DOHH2 (cell line): ENCODE measurements at regions not wholly inside any gene's neighbourhood (a gene's known extent, or its start where the extent isn't known, plus 50 kb on each side); places are given as distances from the start of the nearest gene placed in this dataset.

Experiments used
- CTCF ChIP-seq: fragments of 200-600 bp; sonication (generic); IDR thresholded peaks from one replicate; pipeline ENCODE4 v1.5.1; 2014; ENCODE audit warnings: antibody characterized with exemption, mild to moderate bottlenecking, low read depth, low read length; ENCODE audit not compliant: poor library complexity, severe bottlenecking
- EZH2phosphoT487 ChIP-seq: fragments of 200-600 bp; sonication (generic); IDR thresholded peaks from 2 replicates; pipeline ENCODE4 v1.6.1; 2017; ENCODE audit warnings: borderline replicate concordance, mild to moderate bottlenecking, antibody characterized with exemption, low read length, moderate library complexity, mixed read lengths

DNA sequence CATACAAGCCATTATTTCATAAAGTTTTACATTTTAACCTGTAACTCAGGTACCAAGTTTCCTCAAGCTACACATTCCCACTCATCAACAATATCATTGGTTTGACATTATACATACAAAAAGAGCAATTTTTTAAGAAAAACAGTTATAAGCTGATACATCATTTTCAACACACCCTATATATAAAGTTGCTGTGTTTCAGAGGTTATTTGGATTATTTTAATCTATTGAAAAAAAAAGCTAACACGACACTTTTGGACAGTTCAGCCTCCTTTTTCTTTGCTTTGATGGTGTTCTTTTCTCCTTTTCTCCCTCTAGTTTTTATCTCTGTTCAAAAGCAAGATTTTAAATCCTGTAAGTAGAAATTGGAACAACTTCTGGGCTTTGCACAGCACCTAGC is 175.9 kb upstream of the CREB1 start:
- TF ChIP-seq CTCF (no peak), EZH2phosphoT487 (no peak)
